Lower leg skin (tissue), 4 donors: ENCODE measurements at regions not wholly inside any gene's neighbourhood (a gene's known extent, or its start where the extent isn't known, plus 50 kb on each side); places are given as distances from the start of the nearest gene placed in this dataset.

Experiments used
- DNase-seq, 2 donors: peaks; one replicate each; pipeline ENCODE4 v3.0.0-alpha.2; 2019; ENCODE audit warnings: low spot score in 2 of 2
- H3K4me3 ChIP-seq: fragments of 200-600 bp; sonication (generic); 2 replicates; pipeline ENCODE4 v1.5.1; 2017; ENCODE audit warnings: mild to moderate bottlenecking, low read depth; ENCODE audit not compliant: poor library complexity, severe bottlenecking
- POLR2A ChIP-seq, 2 donors: fragments of 450-650 bp; IDR thresholded peaks; one replicate each; pipeline ENCODE4 v1.6.1; 2016 to 2017; ENCODE audit warnings: antibody characterized with exemption in 2 of 2, mild to moderate bottlenecking in 1 of 2, moderate library complexity in 1 of 2
- WGBS, 2 donors: methylation state at CpG; one replicate each; pipeline ENCODE4 v1.1.5; 2018; 5-methylcytosine and 5-hydroxymethylcytosine counted together
- intact Hi-C: fragments of 100-400 bp; cut with DNase I; formaldehyde crosslinking; loops from one replicate; pipeline ENCODE4 v1.15.0; 2023; ENCODE audit warnings: low total_unique reads
- TF ChIP-seq, protein P1 (sequence below), 3 donors: fragments of 450-650 bp; IDR thresholded peaks; one replicate each; pipeline ENCODE4 v1.5.1; 2016; ENCODE audit warnings: antibody characterized with exemption in 3 of 3, mild to moderate bottlenecking in 3 of 3, moderate library complexity in 2 of 3

- no peak for TF ChIP-seq POLR2A (IDR thresholded peaks at IDR 0.05)
- TF ChIP-seq, protein P1, sequence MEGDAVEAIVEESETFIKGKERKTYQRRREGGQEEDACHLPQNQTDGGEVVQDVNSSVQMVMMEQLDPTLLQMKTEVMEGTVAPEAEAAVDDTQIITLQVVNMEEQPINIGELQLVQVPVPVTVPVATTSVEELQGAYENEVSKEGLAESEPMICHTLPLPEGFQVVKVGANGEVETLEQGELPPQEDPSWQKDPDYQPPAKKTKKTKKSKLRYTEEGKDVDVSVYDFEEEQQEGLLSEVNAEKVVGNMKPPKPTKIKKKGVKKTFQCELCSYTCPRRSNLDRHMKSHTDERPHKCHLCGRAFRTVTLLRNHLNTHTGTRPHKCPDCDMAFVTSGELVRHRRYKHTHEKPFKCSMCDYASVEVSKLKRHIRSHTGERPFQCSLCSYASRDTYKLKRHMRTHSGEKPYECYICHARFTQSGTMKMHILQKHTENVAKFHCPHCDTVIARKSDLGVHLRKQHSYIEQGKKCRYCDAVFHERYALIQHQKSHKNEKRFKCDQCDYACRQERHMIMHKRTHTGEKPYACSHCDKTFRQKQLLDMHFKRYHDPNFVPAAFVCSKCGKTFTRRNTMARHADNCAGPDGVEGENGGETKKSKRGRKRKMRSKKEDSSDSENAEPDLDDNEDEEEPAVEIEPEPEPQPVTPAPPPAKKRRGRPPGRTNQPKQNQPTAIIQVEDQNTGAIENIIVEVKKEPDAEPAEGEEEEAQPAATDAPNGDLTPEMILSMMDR (IDR thresholded peaks at IDR 0.05) = no peak
- no peak for DNase-seq
- intact Hi-C loops = no loop called here
- 90 to 91% methylated on average over 2 of the region's 2 CpGs for WGBS, 2 donors
- H3K4me3 ChIP-seq = no peak overlapping the region
Observed at GRCh38 chr21:37982496-37983318, 66.5 kb upstream of the KCNJ6 start.

DNA sequence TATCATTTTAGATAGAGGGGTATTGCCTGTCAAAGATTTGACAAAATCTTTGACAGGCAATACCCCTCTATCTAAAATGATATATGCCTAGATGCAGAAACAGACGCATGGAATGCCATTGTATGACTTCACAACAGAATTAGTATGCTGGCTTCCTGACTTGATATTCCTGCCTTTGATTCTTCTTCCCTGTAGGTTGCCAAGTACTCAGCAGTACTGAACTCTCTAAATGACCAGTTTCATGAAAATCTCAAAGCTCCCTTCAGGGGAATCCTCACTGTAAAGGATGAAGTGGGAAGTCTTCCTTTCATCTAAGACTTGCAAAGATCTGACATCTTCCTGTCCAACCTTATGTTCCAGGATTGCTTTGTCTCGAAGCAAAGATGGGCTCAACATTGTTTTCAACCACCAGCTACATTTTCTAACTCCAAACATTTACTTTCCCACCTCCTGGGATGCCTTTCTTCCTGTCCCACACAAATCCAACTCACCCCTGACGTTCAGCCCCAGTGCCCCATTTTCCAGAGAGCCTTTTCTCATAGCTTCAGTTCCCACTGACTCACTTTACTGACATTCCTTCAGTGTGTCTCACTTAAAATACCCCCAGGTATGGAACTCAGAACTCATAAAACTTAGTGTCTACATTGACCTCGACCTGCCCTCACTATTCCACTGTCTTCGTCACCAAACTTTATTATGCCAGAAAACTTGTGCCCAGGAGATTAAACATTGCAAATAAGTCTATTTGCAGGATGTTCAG lies 67.3 kb upstream of the KCNJ6 start:
- DNase-seq = peak in 1 of 2 donors; percentile 9
- TF ChIP-seq, protein P1 (IDR thresholded peaks at IDR 0.05) = no peak
- TF ChIP-seq POLR2A (IDR thresholded peaks at IDR 0.05) = no peak
- 36 to 48% methylated on average over 5 of the region's 5 CpGs for WGBS, 2 donors
- H3K4me3 ChIP-seq = no peak overlapping the region
- intact Hi-C loops = no loop called here

- H3K4me3 ChIP-seq = no peak overlapping the region
- no peak for DNase-seq
- TF ChIP-seq POLR2A (IDR thresholded peaks at IDR 0.05) = no peak
- TF ChIP-seq, protein P1 (IDR thresholded peaks at IDR 0.05) = no peak
- intact Hi-C loops = no loop called here
- WGBS, 2 donors = 70 to 77% methylated on average over 2 of the region's 2 CpGs
Observed at GRCh38 chr21:37984416-37984815, 68.2 kb upstream of the KCNJ6 start.

DNA sequence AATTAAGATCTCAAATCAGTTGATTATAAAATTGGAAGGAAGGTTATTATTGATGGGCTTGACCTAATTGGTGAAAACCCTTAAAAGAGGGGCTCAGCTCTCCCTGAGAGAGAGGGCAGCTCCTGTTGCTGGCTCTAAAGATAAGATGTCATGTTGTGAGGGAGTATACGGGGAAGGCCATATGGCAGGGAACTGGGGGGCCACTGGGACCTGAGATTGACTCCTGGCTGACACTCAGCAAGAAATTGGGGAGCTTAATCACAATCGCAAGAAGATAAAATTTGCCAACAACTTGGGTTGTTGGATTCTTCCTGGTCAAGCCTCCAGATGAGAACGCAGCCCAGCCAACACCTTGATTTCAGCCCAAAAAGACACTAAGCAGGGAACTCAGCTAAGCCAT lies 69.7 kb upstream of the KCNJ6 start:
- TF ChIP-seq, protein P1 (IDR thresholded peaks at IDR 0.05) = no peak
- no peak for TF ChIP-seq POLR2A (IDR thresholded peaks at IDR 0.05)
- DNase-seq = peak in 1 of 2 donors; percentile 7
- intact Hi-C loops = no loop called here
- 85 to 87% methylated on average over 3 of the region's 3 CpGs for WGBS, 2 donors
- no peak overlapping the region for H3K4me3 ChIP-seq

GRCh38 chr21:37986751-37987399 lies 70.6 kb upstream of the KCNJ6 start:
- TF ChIP-seq, protein P1 (IDR thresholded peaks at IDR 0.05) = no peak
- no peak for TF ChIP-seq POLR2A (IDR thresholded peaks at IDR 0.05)
- H3K4me3 ChIP-seq = no peak overlapping the region
- intact Hi-C loops = no loop called here
- DNase-seq = no peak
- WGBS, 2 donors = 27 to 30% methylated on average over 5 of the region's 5 CpGs
